ENCODE measurements at regions not wholly inside any gene's neighbourhood (a gene's known extent, or its start where the extent isn't known, plus 50 kb on each side); places are given as distances from the start of the nearest gene placed in this dataset.

DNA sequence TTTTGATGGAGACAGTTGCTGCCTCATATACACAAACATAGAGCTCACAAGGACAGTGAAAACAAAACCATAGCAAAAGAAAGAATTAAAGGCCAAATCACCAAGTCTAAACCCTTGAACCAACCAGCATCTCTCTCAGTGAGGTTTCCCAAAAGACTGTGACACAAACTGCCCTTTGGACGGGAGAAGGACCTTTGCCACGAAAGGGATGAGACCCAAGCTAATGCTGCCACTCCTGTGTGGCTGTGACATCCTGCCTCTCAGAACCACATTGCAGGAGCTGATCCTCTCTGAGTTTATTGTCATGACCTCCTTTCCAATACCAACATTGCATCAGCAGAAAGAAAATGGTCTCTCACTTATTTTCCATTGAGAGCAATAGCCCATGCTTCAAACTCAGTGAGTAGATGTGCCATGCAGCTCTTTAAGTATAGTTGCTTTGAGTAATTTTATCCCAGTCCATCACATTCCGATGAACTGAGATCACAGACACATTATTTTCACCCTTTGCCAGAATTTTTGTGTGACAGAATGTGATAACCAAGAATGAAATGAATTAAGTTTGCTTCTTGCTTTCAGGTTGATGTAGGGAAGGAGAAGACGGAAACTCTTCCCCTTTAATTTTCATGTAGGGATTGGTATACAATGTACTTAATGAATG, 133.5 kb upstream of the IRS2 start:
- Histone ChIP-seq H3K36me3 (ENCODE audit: control insufficient read depth, insufficient read depth, low read length) (no peaks in the 10 kb centered on the region), H3K27me3 (ENCODE audit: control insufficient read depth, insufficient read depth, low read length) (no peaks in the 10 kb centered on the region), H3K4me3 (ENCODE audit: low read depth in 2 of 2, low read length in 2 of 2) (no peak overlapping the region), H3K9me3 (ENCODE audit: control insufficient read depth, insufficient read depth, low read depth, low read length) (no peaks in the 10 kb centered on the region), H3K4me1 (ENCODE audit: control insufficient read depth, insufficient read depth, low read length) (no peaks in the 10 kb centered on the region), H3K27ac (ENCODE audit: low read length) (no peak overlapping the region)
- ChIA-PET CTCF (no interaction called here), POLR2A (no interaction called here)
- no peak for ATAC-seq
- no peak for TF ChIP-seq TCF7L2 (IDR thresholded peaks at IDR 0.05; ENCODE audit: low read depth, low read length)
- TF ChIP-seq SIN3A (IDR thresholded peaks at IDR 0.05; ENCODE audit: borderline replicate concordance, insufficient read depth, low read depth, low read length), result no peak
- TF ChIP-seq, protein P1, sequence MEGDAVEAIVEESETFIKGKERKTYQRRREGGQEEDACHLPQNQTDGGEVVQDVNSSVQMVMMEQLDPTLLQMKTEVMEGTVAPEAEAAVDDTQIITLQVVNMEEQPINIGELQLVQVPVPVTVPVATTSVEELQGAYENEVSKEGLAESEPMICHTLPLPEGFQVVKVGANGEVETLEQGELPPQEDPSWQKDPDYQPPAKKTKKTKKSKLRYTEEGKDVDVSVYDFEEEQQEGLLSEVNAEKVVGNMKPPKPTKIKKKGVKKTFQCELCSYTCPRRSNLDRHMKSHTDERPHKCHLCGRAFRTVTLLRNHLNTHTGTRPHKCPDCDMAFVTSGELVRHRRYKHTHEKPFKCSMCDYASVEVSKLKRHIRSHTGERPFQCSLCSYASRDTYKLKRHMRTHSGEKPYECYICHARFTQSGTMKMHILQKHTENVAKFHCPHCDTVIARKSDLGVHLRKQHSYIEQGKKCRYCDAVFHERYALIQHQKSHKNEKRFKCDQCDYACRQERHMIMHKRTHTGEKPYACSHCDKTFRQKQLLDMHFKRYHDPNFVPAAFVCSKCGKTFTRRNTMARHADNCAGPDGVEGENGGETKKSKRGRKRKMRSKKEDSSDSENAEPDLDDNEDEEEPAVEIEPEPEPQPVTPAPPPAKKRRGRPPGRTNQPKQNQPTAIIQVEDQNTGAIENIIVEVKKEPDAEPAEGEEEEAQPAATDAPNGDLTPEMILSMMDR (IDR thresholded peaks at IDR 0.05), result no peak
- no peak for TF ChIP-seq POLR2AphosphoS5 (IDR thresholded peaks at IDR 0.05; ENCODE audit: low read depth, low read length)
- TF ChIP-seq, protein P2, sequence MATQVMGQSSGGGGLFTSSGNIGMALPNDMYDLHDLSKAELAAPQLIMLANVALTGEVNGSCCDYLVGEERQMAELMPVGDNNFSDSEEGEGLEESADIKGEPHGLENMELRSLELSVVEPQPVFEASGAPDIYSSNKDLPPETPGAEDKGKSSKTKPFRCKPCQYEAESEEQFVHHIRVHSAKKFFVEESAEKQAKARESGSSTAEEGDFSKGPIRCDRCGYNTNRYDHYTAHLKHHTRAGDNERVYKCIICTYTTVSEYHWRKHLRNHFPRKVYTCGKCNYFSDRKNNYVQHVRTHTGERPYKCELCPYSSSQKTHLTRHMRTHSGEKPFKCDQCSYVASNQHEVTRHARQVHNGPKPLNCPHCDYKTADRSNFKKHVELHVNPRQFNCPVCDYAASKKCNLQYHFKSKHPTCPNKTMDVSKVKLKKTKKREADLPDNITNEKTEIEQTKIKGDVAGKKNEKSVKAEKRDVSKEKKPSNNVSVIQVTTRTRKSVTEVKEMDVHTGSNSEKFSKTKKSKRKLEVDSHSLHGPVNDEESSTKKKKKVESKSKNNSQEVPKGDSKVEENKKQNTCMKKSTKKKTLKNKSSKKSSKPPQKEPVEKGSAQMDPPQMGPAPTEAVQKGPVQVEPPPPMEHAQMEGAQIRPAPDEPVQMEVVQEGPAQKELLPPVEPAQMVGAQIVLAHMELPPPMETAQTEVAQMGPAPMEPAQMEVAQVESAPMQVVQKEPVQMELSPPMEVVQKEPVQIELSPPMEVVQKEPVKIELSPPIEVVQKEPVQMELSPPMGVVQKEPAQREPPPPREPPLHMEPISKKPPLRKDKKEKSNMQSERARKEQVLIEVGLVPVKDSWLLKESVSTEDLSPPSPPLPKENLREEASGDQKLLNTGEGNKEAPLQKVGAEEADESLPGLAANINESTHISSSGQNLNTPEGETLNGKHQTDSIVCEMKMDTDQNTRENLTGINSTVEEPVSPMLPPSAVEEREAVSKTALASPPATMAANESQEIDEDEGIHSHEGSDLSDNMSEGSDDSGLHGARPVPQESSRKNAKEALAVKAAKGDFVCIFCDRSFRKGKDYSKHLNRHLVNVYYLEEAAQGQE (IDR thresholded peaks at IDR 0.05; ENCODE audit: insufficient read depth in 1 of 2, low read depth in 2 of 2, low read length in 1 of 2), result no peak
- no peak for DNase-seq (ENCODE audit: low read depth, low spot score)
- intact Hi-C loops (cut with micrococcal nuclease; ENCODE audit: unreplicated experiment), result no loop called here
- BruUV-seq (replicated peaks), result no TSS peak
- in situ Hi-C loops (cut with HindIII; ENCODE audit: low pct_unique_long_range_greater_than_20kb, low sequenced_read_pairs), result no loop called here

DNA sequence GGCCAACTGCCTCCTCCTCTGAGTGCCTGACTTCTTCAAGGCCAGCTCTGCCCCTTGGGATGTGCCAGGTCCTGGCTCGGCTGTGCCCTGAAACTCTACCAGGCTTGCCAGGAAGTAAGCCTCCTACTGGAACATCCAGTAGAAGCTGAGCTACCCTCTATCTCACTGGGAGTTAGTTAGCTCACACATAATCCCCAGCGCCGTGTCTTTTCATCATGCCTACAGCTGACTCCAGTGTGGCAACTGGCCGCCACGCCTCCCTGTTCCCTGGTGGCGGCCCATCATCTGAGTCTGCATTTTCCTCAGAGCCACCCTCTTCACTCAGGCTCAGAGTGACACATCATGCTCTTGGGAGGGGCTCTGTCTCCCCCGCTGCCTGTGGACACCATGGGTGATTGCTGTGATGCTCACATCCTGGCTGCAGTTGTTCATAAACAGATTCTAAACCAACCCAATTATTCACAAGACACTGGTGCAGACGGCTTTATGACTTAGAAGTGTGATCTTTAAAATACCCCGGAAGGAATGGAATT, 131.9 kb upstream of the IRS2 start:
- intact Hi-C loops (cut with micrococcal nuclease; ENCODE audit: unreplicated experiment) (no loop called here), in situ Hi-C loops (cut with HindIII; ENCODE audit: low pct_unique_long_range_greater_than_20kb, low sequenced_read_pairs) (no loop called here)
- ChIA-PET POLR2A (no interaction called here), CTCF (no interaction called here)
- ATAC-seq (no peak), DNase-seq (ENCODE audit: low read depth, low spot score) (no peak)
- Histone ChIP-seq H3K36me3 (ENCODE audit: control insufficient read depth, insufficient read depth, low read length) (no peaks in the 10 kb centered on the region), H3K27ac (ENCODE audit: low read length) (no peak overlapping the region), H3K4me1 (ENCODE audit: control insufficient read depth, insufficient read depth, low read length) (no peaks in the 10 kb centered on the region), H3K4me3 (ENCODE audit: low read depth in 2 of 2, low read length in 2 of 2) (no peak overlapping the region), H3K9me3 (ENCODE audit: control insufficient read depth, insufficient read depth, low read depth, low read length) (no peaks in the 10 kb centered on the region), H3K27me3 (ENCODE audit: control insufficient read depth, insufficient read depth, low read length) (no peaks in the 10 kb centered on the region)
- TF ChIP-seq TCF7L2 (IDR thresholded peaks at IDR 0.05; ENCODE audit: low read depth, low read length) (no peak), POLR2AphosphoS5 (IDR thresholded peaks at IDR 0.05; ENCODE audit: low read depth, low read length) (no peak), SIN3A (IDR thresholded peaks at IDR 0.05; ENCODE audit: borderline replicate concordance, insufficient read depth, low read depth, low read length) (no peak)
- TF ChIP-seq, protein P2 (IDR thresholded peaks at IDR 0.05; ENCODE audit: insufficient read depth in 1 of 2, low read depth in 2 of 2, low read length in 1 of 2), result no peak
- TF ChIP-seq, protein P1 (IDR thresholded peaks at IDR 0.05), result no peak
- no TSS peak for BruUV-seq (replicated peaks)
